Thyroid gland (tissue), 4 donors: ENCODE measurements at regions not wholly inside any gene's neighbourhood (a gene's known extent, or its start where the extent isn't known, plus 50 kb on each side); places are given as distances from the start of the nearest gene placed in this dataset.

Experiments
- CTCF ChIP-seq, 6 experiments: fragments of 200-600 bp in 3 of 6; fragments of 450-650 bp in 3 of 6; sonication (generic) in 3 of 6; IDR thresholded peaks; one replicate each; pipeline ENCODE4 v1.5.1; 2016 to 2019; ENCODE audit warnings: antibody characterized with exemption in 6 of 6, mild to moderate bottlenecking in 2 of 6, inconsistent platforms in 1 of 6, moderate library complexity in 1 of 6
- POLR2A ChIP-seq, 2 donors: fragments of 450-650 bp; IDR thresholded peaks; one replicate each; pipeline ENCODE4 v1.6.1; 2017; ENCODE audit warnings: antibody characterized with exemption in 2 of 2, mild to moderate bottlenecking in 2 of 2, moderate library complexity in 1 of 2

GRCh38 chr6:167476844-167477595 is 152.1 kb downstream of the TTLL2 start:
- TF ChIP-seq CTCF (IDR thresholded peaks at IDR 0.05) (no peak), POLR2A (IDR thresholded peaks at IDR 0.05) (no peak)
